ENCODE measurements at regions not wholly inside any gene's neighbourhood (a gene's known extent, or its start where the extent isn't known, plus 50 kb on each side); places are given as distances from the start of the nearest gene placed in this dataset.

GRCh38 chr2:84319581-84319980 is 139.5 kb downstream of the SUCLG1 start:
- no peak for TF ChIP-seq EZH2phosphoT487 (IDR thresholded peaks at IDR 0.05; ENCODE audit: insufficient read depth, low read depth)
- TF ChIP-seq EZH2 (IDR thresholded peaks at IDR 0.05; ENCODE audit: insufficient read depth, poor library complexity, severe bottlenecking) = no peak

Data from GM23248 (cell line).